GM18502 (cell line): ENCODE measurements at regions not wholly inside any gene's neighbourhood (a gene's known extent, or its start where the extent isn't known, plus 50 kb on each side); places are given as distances from the start of the nearest gene placed in this dataset.
"Not testable (repeated sequence)": the region's sequence is repeated elsewhere in the genome, so short reads cannot be mapped to it uniquely, and the experiment has no call there.

Source experiments
- ATAC-seq: cut with Tn5 transposase; IDR thresholded peaks from one replicate; pipeline ENCODE4 v1.9.1; 2021; ENCODE audit warnings: mild to moderate bottlenecking; ENCODE audit not compliant: unreplicated experiment, poor library complexity

DNA sequence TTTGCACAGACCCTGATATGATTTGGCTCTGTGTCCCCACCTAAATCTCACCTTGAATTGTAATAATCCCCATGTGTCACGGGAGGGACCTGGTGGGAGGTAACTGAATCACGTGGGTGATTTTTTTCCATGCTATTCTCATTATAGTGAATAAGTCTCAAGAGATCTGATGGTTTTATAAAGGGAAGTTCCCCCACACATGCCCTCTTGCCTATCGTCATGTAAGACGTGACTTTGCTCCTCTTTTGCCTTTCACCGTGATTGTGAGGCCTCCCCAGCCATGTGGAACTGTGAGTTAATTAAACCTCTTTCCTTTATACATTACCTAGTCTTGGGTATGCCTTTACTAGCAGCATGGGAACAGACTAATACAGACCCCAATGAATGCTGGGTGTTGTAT is 347.4 kb downstream of the TUSC7 start:
- not testable (repeated sequence) for ATAC-seq

DNA sequence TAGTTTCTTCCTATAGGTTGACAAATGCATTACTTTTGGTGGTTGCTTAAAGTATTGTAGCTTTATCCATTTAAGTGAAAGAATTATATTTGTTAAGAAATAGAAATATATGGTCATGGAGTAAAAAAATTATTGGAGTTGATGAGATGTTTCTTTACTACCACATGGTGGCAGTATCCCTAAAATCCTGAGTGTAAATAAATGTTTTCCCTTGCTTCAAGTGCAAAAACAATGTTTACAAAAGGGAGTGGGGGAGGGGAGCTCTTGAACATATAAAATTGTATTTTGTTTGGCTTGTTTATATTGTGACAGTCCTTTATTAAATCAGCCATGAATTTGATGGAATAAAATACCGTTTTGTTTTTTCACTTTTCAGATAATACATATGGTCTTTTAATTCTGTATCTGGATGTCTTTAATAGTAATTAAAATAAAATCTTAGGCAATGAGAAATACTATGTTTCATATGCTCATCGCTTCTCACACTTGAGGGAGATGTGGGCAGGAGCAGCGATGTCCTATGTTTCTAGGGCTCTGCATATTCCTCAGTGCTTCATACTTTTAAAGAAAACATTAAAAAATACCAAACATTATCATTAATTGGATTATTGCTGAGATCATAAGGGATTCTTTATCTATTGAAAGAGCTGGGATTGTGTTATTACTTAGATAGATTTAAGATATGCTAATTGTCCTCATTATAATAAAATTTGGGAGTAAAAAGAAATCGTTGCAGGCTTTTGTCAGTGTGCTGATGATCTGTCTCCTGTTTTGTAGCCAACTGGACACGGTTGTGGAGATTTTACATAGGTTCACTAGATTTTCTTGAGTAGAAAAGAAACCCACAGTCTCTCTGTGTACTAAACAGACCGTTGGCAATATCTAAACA is 349.7 kb downstream of the TUSC7 start:
- no peak for ATAC-seq

GRCh38 chr3:117059956-117060270 is 350.3 kb downstream of the TUSC7 start:
- ATAC-seq: no peak

DNA sequence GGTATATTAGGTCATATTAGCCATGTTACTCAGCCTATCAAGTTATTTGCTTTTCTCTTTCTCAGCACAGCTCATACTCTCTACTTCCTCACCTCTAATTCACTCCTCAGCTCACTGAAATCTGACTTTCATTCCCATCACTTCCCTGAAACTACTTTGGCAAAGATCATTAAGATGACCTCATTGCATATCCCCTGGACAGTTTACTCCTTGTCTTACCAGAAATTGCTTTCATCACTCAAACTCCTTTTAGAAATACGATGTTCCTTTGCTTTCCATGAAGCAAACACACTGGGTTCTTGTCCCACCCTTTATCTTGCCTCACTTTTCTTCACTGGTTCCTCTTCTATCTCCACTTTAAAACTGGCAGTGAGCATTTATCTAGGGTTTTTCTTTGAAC is 354.4 kb downstream of the TUSC7 start:
- no peak for ATAC-seq

- ATAC-seq: no peak
Observed at GRCh38 chr3:117068301-117068700, 358.7 kb downstream of the TUSC7 start.

DNA sequence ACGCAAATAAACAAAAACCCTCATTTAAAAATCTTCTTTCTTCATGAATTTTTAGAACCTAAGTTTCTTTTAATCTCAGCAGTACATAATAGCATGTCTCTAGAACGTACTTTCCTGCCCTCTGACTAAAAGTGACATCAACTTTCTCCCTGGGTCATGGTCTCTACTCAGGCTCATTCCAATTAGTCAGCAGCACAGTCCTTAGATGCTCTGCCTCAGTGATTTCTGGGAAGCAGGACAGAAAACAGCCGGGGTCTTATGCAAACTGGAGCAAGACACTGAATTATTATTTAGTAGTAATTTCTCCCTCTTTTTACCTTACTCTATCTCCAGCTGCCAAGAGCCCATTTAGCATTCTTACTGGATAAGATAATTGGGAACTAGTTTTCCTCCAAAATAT is 365.2 kb downstream of the TUSC7 start:
- no peak for ATAC-seq

DNA sequence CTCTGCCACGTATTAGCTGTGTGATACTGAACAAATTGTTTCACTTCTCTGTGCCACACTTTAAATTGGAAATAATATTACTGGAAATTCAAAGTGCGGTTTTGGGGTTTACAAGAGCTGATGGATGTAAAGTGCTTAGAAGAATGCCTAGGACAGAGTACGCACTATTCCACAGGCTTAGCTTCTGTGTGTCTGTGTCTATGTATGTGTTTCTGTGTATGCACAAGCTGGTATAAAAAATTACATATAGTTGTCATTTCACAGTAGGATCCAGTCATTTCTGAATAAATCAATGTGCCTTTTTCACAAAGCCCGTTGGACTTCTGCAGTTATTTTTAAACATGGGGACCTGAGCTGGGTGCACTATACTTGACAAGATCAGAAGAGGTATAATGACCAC is 370.4 kb downstream of the TUSC7 start:
- ATAC-seq: no peak

DNA sequence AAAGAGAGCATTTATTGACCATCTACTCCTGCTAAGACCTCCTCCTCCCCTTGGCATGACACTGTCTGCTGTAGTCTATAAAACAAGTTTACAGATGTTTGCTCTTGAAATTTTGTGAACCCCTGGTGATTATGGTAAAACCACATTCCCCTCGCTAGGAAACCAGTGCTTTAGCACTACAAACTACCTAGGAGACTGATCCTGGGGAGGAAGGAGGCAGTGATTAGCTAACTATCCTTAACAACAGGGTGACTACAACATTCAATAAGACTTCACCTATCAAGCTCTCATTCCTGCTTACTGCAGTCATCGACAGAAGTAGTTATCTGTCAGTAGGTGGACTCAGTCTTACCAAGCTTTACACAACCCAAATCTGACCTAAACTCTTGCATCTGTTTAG is 371.3 kb downstream of the TUSC7 start:
- ATAC-seq: no peak

DNA sequence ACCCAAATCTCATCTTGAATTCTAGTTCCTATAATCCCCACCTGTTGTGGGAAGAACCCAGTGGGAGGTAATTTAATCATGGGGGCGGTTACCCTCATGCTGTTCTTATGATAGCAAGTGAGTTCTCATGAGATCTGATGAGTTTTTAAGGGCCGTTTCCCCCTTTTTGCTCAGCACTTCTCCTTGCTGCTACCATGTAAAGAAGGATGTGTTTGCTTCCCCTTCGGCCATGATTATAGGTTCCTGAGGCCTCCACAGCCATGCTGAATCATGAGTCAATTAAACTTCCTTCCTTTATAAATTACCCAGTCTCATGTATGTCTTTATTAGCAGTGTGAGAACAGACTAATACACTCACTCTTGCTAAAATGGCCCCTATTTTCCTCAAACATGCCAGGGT is 374.7 kb downstream of the TUSC7 start:
- no peak for ATAC-seq

DNA sequence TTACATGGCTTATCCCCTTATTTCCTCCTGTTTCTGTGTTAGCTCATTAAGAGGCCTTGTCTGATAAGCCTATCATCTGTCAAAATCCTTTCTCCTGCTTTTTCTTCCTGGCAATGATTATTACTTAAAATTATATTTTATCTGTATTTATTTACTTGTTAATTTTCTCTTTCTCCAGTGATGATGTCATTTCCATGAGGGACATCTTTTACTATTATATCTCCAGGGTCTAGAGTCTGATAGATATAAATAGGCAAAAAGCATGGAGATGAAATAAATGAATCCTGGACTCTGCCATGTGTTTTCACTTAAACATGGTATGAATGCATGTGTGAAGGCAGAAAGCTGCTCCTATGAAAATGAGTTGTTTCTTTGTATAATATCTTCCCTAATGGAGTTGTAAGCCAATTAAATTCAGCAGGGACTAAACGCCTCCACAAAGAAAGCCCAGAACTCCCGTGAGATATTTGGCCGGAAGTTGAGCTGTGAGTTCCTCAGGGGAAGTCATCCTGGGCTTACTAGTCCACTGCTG is 375.2 kb downstream of the TUSC7 start:
- ATAC-seq: no peak

- no peak for ATAC-seq
Observed at GRCh38 chr3:117091676-117092075, 382.1 kb downstream of the TUSC7 start.

DNA sequence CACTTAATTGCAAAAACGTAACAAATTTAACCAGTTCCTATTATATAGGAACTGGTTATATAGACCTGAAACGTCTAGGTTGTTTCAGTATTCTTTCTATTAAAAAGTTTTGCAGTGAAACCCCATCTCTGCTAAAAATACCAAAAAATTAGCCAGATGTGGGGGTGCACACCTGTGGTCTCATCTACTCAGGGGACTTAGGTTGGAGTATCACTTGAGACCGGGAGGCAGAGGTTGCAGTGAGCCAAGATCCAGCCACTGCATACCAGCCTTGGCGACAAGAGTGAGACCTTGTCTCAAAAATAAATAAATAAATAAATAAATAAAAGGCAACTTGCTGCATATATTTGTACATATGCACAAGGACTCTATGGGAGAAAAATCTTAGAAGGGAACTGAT is 387.0 kb downstream of the TUSC7 start:
- no peak for ATAC-seq

DNA sequence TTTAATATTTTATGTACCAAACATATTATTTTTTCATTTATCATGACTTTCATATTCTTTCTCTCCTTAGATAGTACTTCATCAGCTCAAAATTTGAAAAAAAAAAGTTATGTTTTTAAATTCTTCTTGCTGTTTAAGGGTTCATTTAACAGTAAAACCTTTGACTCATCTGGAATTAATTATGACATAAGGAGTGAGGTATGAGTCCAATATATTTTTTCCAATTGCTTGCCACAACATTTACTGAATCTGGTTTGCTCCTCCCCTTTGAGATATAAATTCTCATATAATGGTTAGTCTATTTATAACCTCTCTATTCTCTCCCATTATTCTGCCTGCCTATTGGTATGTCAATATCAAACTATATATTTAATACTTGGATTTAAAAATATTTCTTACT is 387.8 kb downstream of the TUSC7 start:
- ATAC-seq: no peak

DNA sequence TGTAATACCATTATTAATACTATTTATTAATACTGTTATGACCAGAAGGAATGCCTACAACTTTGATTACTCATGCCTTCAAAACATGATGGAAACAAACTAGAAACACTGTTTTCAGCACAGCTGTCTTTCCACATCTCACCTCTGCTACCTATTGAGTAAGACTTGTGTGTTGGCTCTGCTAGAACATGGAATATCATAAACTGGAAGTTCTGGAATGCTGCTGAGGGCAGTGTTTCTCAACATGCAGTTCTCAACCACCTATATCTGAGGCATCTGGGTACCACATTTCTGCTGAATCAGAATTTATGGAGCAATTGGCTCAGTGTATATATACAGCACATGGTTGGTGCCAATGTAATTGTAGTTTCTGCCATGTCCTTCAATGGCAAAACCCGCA is 392.1 kb downstream of the TUSC7 start:
- no peak for ATAC-seq

GRCh38 chr3:117102426-117102825 is 392.8 kb downstream of the TUSC7 start:
- no peak for ATAC-seq

DNA sequence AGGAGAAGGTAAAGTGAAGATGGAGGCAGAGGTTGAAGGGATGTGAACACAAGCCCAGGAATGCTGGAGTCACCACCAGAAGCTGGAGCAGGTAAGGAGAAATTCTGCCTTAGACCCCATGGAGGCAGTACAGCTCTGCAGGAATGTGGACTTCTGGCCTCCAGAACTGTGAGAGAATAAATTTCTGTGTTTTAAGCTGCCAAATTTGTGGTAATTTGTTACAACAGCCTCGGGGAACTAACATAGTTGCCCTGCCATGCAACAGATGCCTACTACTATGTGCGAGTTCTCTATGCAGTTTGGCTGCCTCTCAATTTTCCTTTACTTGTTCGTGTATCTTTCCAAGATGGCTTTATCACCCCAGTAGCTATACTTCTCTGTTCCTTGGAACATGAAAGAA is 394.1 kb downstream of the TUSC7 start:
- no peak for ATAC-seq

- no peak for ATAC-seq
Observed at GRCh38 chr3:117104381-117104780, 394.8 kb downstream of the TUSC7 start.

DNA sequence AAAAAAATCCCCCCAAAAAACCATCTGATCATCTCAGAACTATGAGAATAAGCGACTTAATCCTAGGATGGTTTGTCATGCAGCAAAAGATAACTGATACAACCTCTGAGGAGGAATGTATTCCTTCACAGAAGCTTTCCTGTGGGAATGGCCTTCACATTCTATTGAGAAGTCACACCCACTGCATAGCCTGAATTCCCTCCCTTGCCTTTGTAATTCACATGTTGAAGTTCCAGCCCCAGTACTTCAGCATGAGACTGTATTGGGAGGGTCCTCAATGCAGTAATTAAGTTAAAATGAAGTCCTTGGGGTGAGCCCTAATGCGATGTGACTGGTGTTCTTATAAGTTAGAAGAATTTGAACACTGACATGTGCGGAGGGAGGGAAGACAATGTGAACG is 395.2 kb downstream of the TUSC7 start:
- ATAC-seq: no peak

DNA sequence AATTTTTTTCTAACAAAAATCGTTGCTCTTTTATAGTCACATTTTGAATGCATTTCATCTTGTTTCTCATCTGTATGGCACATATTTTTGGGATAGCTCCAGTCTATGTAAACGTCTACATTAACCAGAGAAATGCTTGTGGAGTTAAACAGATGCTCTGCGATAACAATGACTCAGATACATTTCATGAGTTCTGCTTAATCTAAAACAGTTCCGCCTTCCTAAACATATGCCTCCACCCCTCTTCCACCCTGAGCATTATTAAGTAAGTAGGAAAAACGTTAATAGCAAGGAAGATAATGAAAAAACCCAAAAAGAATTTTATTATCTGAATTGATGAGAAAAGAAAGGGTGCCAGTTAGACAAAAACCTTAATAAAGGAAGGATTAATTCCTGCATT is 396.1 kb downstream of the TUSC7 start:
- ATAC-seq: no peak

DNA sequence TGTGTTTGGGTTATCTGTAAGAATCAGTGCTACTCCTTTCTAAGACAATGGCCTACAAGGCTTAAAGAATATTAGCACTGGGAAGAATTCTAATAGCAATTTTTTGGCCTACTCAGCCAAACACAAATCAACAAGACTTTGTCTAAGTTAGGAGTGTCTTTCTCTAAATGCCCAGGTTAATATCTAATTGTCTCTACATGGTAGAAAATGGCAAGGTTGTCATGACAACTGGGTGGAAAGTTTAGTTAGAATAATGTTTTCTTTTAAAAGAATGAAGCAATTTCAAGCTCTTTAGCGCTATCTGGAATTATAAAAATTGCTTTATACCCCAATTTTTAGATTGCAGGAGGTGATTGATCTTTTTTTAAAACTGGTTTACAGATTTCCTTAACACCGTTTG is 396.8 kb downstream of the TUSC7 start:
- no peak for ATAC-seq

DNA sequence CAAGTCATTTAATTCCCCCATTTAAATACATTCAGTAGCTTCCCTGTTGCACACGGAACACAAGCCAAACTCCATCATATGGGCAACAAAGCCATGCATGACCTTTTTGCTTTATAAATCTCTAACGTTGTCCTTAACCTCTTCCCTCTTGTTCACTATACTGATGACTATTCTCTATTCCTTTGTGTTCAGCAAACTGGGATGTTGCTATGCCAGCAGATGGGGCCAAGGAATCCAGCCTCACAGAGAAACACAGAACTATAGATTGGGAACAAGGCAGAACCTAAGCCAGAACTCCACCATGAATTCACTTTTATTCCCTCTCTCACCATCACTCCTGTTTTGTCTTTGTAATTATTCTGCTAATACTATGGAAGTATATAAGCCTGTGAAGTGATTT is 398.4 kb downstream of the TUSC7 start:
- ATAC-seq: no peak

DNA sequence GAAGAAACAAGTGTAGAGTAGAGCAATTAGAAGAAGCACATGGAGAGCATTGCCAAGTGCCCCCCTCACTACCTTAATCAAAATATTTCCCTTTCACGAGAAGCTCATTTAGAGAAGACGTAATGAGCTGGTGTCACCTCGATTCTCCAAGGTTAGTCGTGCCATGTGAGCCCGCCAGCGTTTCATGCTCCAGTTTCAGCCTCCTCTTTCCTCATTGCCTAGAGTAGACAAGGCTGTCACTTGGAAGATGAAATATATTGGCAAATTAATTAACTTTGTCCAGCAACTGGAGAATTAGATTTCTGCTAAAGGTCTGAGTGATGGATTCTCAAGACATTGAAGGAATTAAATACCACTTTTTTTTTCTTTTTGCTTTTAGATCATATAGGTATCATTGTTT is 399.6 kb downstream of the TUSC7 start:
- ATAC-seq: no peak
